ENCODE measurements at regions not wholly inside any gene's neighbourhood (a gene's known extent, or its start where the extent isn't known, plus 50 kb on each side); places are given as distances from the start of the nearest gene placed in this dataset.

- no peaks in the 10 kb centered on the region for H3K27me3 ChIP-seq
- WGBS, 2 donors: 84 to 90% methylated on average over 16 to 21 of the region's 21 CpGs
- no peak overlapping the region for H3K4me3 ChIP-seq
- intact Hi-C loops (cut with DNase I; ENCODE audit: low total_unique reads): no loop called here
- H3K9me3 ChIP-seq: no peaks in the 10 kb centered on the region
- TF ChIP-seq, protein P1, sequence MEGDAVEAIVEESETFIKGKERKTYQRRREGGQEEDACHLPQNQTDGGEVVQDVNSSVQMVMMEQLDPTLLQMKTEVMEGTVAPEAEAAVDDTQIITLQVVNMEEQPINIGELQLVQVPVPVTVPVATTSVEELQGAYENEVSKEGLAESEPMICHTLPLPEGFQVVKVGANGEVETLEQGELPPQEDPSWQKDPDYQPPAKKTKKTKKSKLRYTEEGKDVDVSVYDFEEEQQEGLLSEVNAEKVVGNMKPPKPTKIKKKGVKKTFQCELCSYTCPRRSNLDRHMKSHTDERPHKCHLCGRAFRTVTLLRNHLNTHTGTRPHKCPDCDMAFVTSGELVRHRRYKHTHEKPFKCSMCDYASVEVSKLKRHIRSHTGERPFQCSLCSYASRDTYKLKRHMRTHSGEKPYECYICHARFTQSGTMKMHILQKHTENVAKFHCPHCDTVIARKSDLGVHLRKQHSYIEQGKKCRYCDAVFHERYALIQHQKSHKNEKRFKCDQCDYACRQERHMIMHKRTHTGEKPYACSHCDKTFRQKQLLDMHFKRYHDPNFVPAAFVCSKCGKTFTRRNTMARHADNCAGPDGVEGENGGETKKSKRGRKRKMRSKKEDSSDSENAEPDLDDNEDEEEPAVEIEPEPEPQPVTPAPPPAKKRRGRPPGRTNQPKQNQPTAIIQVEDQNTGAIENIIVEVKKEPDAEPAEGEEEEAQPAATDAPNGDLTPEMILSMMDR (IDR thresholded peaks at IDR 0.05): no peak
- no peak for TF ChIP-seq POLR2A (IDR thresholded peaks at IDR 0.05)
- DNase-seq: no peak
- H3K36me3 ChIP-seq (ENCODE audit: low read depth, missing control alignments): no peaks in the 10 kb centered on the region
- peaks cover 17% of the 10 kb centered on the region for H3K4me1 ChIP-seq
- no peak overlapping the region for H3K27ac ChIP-seq
Measured at GRCh38 chr16:85510041-85510659, 103.0 kb upstream of the GSE1 start.

DNA sequence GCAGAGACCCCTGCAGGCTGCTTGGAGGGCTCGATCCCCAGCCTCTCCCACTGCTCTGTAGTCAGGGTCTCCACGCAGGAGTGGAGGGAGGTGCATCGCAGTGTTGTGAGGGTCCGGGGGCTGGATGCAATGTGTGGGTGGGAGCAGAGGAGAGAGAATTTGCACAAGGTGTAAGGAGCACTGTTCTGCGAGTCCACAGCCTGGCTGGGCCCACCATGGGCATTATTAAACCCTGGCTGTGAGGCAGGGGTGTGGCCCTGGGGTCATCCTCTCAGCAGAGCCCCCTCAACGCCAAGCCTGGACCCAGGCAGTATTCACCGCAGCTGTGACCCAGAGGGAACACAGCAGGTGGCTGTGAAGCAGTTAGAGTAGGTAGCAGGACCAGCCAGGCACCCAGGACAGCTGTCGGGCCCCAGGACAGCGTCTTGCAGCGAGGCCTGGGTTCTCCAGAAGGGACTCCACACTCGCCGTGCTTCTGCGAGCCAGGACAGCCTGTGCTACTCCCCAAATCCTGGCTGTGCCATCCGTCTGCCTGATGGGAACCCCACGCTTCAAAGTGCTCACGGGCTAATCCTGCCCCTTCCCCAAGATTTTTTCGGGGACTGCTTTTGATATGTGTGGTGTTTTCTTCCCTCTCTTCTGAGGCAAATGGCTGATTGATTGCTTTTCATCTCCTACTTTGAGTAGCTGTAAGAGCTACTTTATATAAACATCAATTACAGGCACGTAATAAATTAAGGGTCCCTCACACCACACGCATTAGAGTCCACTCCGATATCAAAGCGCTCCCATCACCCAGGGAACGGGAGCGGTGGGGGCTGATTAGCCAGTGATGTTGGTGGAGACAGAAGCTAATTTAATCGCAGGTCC lies 100.9 kb upstream of the GSE1 start:
- H3K27ac ChIP-seq: no peak overlapping the region
- intact Hi-C loops (cut with DNase I; ENCODE audit: low total_unique reads): no loop called here
- no peaks in the 10 kb centered on the region for H3K9me3 ChIP-seq
- H3K27me3 ChIP-seq: no peaks in the 10 kb centered on the region
- WGBS, 2 donors: 82 to 92% methylated on average over 23 to 24 of the region's 24 CpGs
- no peaks in the 10 kb centered on the region for H3K36me3 ChIP-seq (ENCODE audit: low read depth, missing control alignments)
- no peak for TF ChIP-seq POLR2A (IDR thresholded peaks at IDR 0.05)
- TF ChIP-seq, protein P1 (IDR thresholded peaks at IDR 0.05): no peak
- H3K4me3 ChIP-seq: no peak overlapping the region
- no peak for DNase-seq
- peaks cover 25% of the 10 kb centered on the region for H3K4me1 ChIP-seq

DNA sequence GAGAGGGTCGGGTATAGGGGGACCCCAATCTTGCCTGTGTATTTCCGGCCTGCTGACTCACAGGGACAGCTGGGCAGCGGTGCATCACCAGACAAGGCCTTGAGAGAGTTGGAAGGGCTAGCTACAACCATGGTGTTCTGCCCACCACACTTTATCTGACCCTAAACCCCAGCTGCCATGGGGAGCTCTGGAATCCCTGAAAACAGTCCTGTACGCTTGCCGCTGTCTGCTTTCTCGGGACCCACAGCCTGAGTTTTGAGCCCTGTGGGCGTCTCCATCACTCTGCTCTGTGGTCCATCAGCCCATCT lies 100.4 kb upstream of the GSE1 start:
- H3K4me1 ChIP-seq: peaks cover 21% of the 10 kb centered on the region
- intact Hi-C loops (cut with DNase I; ENCODE audit: low total_unique reads): no loop called here

GRCh38 chr16:85513180-85513579 lies 99.9 kb upstream of the GSE1 start:
- WGBS, 2 donors: 72 to 77% methylated on average over 6 to 9 of the region's 9 CpGs

More for the DNA sequence above, 100.4 kb upstream of the GSE1 start:
- Histone ChIP-seq H3K36me3 (ENCODE audit: low read depth, missing control alignments) (no peaks in the 10 kb centered on the region), H3K9me3 (no peaks in the 10 kb centered on the region), H3K4me3 (no peak overlapping the region), H3K27ac (no peak overlapping the region), H3K27me3 (no peaks in the 10 kb centered on the region)
- TF ChIP-seq POLR2A (IDR thresholded peaks at IDR 0.05): no peak
- TF ChIP-seq, protein P1 (IDR thresholded peaks at IDR 0.05): no peak
- no peak for DNase-seq
- 85 to 86% methylated on average over 7 of the region's 7 CpGs for WGBS, 2 donors

More at GRCh38 chr16:85513180-85513579, 99.9 kb upstream of the GSE1 start:
- TF ChIP-seq POLR2A (IDR thresholded peaks at IDR 0.05): no peak
- TF ChIP-seq, protein P1 (IDR thresholded peaks at IDR 0.05): no peak
- Histone ChIP-seq H3K27me3 (no peaks in the 10 kb centered on the region), H3K9me3 (no peaks in the 10 kb centered on the region), H3K27ac (no peak overlapping the region), H3K4me1 (peaks cover 21% of the 10 kb centered on the region), H3K36me3 (ENCODE audit: low read depth, missing control alignments) (no peaks in the 10 kb centered on the region), H3K4me3 (no peak overlapping the region)
- DNase-seq: no peak
- intact Hi-C loops (cut with DNase I; ENCODE audit: low total_unique reads): no loop called here
